ENCODE measurements at regions not wholly inside any gene's neighbourhood (a gene's known extent, or its start where the extent isn't known, plus 50 kb on each side); places are given as distances from the start of the nearest gene placed in this dataset.

DNA sequence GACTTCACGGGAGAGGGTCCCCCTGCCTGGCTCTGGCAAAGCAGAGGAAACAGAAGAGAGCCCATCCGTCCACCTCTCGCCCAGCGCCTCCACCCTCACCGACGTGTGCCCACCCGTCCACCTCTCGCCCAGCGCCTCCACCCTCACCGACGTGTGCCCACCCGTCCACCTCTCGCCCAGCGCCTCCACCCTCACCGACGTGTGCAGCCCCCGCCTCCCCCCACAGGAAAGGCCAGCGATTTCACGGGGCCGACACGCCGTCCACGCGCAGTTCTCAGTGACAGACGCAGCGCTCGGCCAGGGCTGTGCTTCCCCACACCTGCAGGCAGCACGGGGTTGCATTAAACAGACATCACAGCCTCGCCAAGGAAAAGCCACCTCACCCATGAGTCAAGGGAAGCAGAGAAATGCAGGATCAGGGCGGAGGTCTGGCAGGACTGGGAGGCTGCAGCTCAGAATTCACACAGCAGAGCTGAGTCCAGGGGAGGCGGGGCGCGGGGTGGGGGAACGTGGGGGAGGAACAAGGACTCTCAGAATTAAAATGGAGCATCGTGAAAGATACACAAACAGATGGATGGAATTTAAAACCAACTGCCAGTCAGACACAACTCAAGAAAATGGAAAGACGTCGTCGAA lies 377.7 kb downstream of the BRD1 start:
- DNase-seq: no peak

GRCh38 chr22:49449377-49449776 lies 378.3 kb downstream of the BRD1 start:
- no peak for DNase-seq

- DNase-seq: no peak
Observed at GRCh38 chr22:49448526-49448925, 379.1 kb downstream of the BRD1 start.

DNA sequence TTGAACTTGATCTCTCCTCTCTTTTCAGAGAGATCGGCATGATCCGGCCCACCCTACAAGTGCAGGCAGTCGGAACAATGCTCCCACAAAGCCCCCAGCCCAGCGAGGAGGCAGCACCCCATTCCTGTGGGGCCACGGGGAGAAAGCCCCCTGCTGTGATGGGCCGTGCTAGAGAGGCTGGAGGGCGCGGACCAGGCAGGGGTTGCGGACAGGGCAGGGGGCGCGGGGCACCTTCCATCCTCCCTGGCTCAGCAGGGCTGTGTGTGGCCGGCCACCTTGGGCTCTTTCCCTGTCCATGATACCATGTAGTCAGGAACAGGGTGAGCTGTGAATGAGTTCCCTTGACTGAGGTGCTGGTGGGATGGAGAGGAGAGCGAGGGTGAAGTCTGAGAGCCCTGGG lies 379.8 kb downstream of the BRD1 start:
- no peak for DNase-seq

DNA sequence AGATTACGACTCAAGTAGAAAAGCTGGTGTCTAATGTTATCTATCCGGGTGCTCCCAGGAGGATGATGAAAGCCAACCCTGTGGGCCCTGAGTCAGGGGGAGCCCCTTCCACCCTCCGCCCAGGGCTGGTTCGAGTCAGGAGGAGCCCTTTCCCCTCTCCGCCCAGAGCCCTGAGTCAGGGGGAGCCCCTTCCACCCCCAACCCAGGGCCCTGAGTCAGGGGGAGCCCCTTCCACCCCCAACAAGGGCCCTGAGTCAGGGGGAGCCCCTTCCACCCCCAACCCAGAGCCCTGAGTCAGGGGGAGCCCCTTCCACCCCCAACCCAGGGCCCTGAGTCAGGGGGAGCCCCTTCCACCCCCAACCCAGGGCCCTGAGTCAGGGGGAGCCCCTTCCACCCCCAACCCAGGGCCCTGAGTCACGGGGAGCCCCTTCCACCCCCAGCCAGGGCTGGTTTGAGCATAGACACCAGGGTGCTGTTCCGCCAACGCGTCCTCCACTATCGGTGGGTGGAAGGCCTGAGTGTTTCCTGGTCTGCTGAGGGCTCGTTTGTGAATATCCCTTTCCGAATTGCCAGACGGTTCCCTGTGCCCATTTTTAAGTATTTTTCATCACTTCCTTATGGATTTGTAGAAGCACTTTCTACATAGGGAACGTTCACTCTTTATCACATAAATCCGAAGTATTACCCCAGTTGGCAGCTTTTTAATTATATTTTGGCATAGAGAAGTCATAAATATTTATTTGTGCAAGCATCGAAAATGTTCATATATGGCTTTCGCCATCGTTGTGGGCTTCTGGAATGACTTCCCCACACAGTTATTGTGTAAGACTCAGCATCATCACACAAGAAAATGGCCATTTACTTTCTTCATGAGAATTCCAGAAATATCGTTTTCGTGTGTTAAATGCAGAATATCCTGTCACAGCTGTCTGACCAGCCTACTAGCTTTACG lies 380.6 kb downstream of the BRD1 start:
- DNase-seq: no peak

- no peak for DNase-seq
Observed at GRCh38 chr22:49446145-49446758, 381.4 kb downstream of the BRD1 start.

DNA sequence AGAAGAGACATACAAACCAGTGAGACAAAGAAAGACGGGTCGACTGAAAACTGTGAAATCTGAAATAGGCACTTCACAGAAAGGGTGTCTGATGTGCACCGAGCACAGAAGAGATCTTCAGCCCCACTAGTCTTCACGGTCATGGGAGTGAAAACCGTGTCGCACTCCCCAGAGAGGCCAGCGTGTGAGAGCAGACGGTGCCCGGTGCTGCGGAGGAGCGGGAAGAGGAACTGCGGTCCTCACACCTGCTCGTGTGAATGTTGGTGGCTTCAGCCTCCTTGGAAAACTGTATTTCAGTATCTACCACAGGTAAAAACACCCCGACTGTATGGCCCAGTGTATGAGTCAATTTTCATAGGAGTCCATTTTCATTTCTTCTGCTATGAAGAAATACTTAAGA lies 382.9 kb downstream of the BRD1 start:
- no peak for DNase-seq

- DNase-seq: no peak
Observed at GRCh38 chr22:49440931-49441330, 386.7 kb downstream of the BRD1 start.

GRCh38 chr22:49439373-49439772 lies 388.3 kb downstream of the BRD1 start:
- no peak for DNase-seq

- DNase-seq: no peak
Observed at GRCh38 chr22:49437956-49438355, 389.7 kb downstream of the BRD1 start.

DNA sequence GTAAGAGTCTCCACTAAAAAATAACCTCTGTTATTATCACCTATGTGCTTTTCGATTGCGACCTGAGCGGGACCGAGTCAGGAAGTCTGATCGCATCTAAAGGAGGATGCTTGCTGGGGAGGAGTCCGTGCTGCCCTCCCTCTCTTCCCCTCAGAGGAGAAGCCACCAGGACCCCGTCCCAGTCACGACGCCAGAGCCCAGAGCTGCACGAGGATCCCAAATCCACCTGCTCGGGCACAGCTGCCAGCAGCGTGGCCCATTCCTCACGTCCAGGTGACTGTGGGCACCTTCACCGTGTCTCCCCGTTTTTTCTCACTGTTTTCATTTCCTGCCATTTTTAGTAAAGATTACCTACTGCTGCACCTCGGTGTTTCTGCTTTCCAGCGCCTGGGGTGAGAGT lies 390.3 kb downstream of the BRD1 start:
- DNase-seq: no peak

- no peak for DNase-seq
Observed at GRCh38 chr22:49436056-49436455, 391.6 kb downstream of the BRD1 start.

DNA sequence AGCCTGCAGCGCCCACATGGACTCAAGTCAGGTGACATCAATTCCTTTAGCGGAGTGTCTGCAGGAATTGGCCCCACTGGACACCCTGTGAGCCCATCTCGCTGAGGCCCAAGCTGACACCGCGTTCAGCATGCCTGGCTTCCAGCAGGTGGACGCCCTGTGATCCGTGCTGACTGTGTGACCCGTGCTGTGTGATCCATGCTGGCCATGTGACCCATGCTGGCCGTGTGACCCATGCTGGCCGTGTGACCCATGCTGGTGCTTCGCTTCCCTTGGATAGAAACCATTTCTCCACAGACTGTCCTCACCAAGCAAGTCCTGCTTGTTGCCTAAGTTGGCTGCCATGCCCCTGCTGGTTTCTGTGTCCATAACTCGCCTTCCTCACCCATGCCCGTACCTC lies 392.1 kb downstream of the BRD1 start:
- no peak for DNase-seq

DNA sequence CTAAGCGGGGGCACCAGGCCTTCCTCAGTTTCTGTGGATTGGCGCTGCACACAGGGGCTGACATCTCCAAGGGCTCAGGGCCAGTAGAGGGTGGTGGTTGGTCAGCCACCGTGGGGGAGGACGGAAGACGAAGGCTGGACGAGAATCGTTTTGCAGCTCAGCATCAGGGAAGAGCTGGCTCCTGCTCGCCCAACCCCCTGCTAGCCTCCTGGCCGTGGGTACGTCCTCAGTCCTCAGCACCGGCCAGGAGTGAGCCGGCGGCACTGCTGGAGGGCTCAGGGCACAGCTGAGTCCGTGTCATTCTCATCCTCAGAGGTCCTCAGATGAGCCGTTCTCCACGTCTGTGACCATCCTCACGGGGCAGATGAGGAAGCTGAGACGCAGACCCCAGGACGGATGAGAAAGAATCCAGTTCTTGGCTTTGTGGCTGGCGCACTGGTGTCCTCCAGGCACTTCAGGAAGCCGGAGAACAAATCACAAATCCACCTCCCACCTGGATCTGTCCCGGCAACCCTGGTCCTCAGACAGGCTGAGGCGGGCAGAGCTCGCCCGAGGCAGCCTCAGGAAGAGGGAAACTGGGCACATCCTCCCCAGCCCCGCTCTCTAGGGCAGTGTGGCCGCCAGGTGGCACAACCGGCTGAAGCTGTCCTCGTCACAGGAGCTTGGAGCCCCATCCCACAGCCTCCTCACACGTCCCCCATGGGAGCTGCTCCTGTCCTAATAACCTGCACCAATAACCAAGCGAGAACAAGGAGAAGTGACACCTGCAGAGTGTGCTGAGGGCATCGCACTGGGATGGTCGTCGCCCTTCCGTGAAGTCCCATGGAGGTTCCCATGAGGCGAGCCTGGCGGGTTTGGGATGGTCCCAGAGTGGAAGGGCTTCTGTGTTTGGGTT lies 393.7 kb downstream of the BRD1 start:
- DNase-seq: no peak

DNA sequence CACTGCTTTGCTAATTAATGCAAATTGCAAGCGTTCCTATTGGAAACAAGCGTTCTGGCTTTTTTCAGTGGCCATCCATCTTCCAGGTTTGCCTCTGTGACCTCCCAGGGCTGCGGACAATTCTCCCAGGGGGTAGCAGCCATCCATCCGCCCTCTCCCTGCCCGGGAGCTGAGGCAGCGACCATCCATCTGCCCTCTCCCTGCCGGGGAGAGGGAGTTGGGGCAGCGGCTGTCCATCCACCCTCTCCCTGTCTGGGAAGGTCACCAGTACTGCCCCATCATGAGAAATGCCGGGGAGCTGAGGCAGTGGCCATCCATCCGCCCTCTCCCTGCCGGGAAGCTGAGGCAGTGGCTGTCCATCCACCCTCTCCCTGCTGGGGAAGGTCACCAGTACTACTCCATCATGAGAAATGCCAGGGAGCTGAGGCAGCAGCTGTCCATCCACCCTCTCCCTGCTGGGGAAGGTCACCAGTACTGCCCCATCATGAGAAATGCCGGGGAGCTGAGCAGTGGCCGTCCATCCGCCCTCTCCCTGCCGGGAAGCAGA lies 394.7 kb downstream of the BRD1 start:
- DNase-seq: no peak

GRCh38 chr22:49432211-49432896 lies 395.3 kb downstream of the BRD1 start:
- DNase-seq: no peak

DNA sequence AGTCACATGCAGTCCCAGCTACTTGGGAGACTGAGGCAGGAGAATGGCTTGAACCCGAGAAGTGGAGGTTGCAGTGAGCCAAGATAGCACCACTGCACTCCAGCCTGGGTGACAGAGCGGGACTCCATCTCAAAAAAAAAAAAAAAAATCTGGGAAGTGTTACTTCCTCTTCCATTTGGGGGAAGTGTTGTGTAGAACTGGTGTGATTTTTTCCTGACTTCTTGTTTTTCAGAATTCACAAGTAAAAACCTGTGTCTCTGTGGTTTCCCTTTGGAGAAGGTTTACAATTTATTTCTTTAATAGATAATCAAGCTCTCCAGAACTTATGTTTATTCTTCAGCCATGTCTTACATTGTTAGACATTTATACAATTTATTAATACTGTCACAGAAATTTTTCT lies 396.1 kb downstream of the BRD1 start:
- DNase-seq: no peak

- DNase-seq: no peak
Observed at GRCh38 chr22:49429066-49429465, 398.6 kb downstream of the BRD1 start.

DNA sequence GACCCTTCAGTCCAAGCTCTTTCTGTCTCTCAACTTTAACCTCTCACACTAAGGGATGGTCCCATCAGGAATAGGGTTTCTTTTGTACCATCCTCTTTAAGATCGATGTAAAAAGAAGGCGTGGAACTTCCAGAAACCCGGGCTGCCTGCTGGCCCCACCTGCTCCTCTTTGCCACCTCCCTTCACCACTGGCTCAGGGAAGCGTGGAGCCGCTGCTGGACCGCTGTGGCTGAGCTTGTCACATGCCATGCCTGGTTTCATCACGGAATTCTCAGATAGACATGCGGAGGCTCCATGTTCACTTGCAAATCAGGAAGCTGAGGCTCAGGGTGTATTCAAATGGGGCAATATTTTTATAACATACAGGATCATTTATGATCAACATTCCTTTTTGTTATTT lies 399.7 kb downstream of the BRD1 start:
- DNase-seq: no peak

DNA sequence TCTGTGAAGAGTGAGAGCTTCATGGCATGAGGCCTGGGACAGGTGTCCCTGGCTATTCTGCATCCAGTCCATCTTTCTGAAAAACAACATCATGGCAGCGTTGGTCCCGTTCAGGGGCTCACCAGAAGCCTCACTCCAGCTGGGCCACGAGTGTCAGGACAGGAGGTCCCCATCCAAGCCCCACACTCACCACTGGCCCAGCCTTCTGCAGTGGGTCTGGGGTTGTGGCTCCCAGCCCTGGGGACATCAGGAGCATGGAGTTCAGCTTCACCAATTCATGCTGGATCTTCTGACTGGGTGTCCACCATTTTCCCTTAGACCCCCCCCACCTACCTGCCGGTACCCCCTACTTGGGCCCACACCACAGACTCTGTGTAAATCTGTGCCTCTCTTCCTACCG lies 400.3 kb downstream of the BRD1 start:
- DNase-seq: no peak

DNA sequence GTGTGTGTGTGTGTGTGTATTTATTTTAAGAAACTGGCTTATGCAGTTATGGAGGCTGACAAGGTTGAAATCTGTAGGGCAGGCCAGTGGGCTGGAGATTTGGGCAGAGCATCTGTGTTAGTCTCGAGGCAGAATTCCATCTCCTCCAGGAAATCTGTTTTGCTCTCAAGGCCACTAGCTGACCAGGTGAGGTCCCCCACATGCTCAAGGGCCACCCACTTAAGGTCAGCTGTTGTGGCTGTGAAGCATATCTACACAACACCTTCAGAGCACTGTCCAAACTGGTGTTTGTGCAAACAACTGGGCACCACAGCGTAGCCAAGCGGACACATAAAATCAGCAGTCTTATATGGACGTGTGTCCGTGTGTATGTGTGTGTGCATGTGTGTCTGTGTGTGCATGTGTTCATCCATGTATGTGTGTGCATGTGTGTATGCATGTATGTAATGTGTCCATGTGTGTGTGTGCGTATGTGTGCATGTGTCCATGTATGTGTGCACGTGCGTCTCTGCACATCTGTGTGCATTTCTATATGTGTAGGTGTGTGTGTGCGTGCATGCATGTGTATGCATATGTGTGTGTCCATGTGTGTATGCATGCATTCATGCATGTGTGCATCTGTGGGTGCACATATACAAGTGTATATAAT lies 400.9 kb downstream of the BRD1 start:
- no peak for DNase-seq

Measured in GOT3 (cell line).